ENCODE measurements at regions not wholly inside any gene's neighbourhood (a gene's known extent, or its start where the extent isn't known, plus 50 kb on each side); places are given as distances from the start of the nearest gene placed in this dataset.

DNA sequence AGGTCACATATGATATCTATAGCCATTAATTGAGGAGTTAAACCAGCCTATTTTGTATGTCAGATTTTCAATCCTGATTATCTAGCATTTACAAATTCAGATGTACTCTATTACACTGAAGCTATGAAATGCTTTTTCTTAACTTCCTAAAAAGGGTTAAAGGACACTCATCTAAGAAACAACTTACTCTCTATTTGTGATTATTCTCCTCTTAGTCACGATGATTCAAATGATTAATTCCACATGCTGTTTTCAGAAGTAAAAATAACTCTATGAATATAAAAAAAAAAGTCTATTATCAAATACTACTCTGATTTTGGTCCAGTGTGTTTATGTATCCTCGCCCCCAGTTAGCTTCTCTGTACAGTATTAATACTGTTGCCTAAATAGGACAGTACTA lies 1199.9 kb downstream of the GATA3 start:
- no peak overlapping the region for H3K4me2 ChIP-seq (ENCODE audit: low read length)

DNA sequence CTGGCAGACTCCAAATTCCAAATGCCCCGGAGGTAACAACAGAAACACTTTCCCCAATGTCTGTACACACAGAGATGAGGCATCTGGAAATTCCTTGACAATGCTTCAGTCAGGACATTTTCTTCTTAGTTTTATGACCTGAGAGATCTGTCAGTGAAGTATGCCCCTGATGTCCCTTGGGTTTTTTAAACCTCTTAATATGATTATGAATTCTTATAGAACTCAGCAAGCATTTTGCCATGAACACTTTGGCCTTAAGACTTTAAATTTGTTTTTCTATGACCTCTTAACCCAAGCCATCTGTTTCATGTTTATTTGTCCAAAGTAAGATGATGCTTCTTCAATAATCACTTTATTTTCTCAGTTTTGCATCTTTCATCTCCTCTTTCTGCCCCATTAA lies 1206.2 kb downstream of the GATA3 start:
- Histone ChIP-seq H2AFZ (ENCODE audit: low read length) (no peak overlapping the region), H3K4me2 (ENCODE audit: low read length) (no peak overlapping the region), H3K27me3 (ENCODE audit: insufficient read depth, low read length) (no peaks in the 10 kb centered on the region), H3K9me3 (ENCODE audit: low read length) (no peaks in the 10 kb centered on the region), H3K79me2 (ENCODE audit: insufficient read depth, low read length) (no peaks in the 10 kb centered on the region), H3K4me3 (ENCODE audit: low read depth, low read length, poor library complexity, severe bottlenecking) (no peak overlapping the region), H3K36me3 (ENCODE audit: insufficient read depth, low read length) (no peaks in the 10 kb centered on the region), H3K27ac (ENCODE audit: low read depth, low read length, poor library complexity, severe bottlenecking) (no peak overlapping the region), H3K9me2 (ENCODE audit: low read depth, low read length) (no peaks in the 10 kb centered on the region), H3F3A (ENCODE audit: insufficient read depth, low read length) (no peaks in the 10 kb centered on the region), H3K9ac (ENCODE audit: low read length) (no peak overlapping the region), H3K4me1 (ENCODE audit: insufficient read depth, low read length, severe bottlenecking) (no peaks in the 10 kb centered on the region), H4K20me1 (ENCODE audit: insufficient read depth, low read length) (no peaks in the 10 kb centered on the region)
- no peak for TF ChIP-seq EZH2 (IDR thresholded peaks at IDR 0.05; ENCODE audit: borderline replicate concordance, low read length)
- TF ChIP-seq, protein P1, sequence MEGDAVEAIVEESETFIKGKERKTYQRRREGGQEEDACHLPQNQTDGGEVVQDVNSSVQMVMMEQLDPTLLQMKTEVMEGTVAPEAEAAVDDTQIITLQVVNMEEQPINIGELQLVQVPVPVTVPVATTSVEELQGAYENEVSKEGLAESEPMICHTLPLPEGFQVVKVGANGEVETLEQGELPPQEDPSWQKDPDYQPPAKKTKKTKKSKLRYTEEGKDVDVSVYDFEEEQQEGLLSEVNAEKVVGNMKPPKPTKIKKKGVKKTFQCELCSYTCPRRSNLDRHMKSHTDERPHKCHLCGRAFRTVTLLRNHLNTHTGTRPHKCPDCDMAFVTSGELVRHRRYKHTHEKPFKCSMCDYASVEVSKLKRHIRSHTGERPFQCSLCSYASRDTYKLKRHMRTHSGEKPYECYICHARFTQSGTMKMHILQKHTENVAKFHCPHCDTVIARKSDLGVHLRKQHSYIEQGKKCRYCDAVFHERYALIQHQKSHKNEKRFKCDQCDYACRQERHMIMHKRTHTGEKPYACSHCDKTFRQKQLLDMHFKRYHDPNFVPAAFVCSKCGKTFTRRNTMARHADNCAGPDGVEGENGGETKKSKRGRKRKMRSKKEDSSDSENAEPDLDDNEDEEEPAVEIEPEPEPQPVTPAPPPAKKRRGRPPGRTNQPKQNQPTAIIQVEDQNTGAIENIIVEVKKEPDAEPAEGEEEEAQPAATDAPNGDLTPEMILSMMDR (IDR thresholded peaks at IDR 0.05; ENCODE audit: low read length): no peak

More for the DNA sequence above, 1199.9 kb downstream of the GATA3 start:
- TF ChIP-seq EZH2 (IDR thresholded peaks at IDR 0.05; ENCODE audit: borderline replicate concordance, low read length): no peak
- TF ChIP-seq, protein P1 (IDR thresholded peaks at IDR 0.05; ENCODE audit: low read length): no peak
- no peaks in the 10 kb centered on the region for H3K4me1 ChIP-seq (ENCODE audit: insufficient read depth, low read length, severe bottlenecking)
- no peaks in the 10 kb centered on the region for H3K9me2 ChIP-seq (ENCODE audit: low read depth, low read length)
- no peak overlapping the region for H3K4me3 ChIP-seq (ENCODE audit: low read depth, low read length, poor library complexity, severe bottlenecking)
- no peak overlapping the region for H3K9ac ChIP-seq (ENCODE audit: low read length)
- H3K79me2 ChIP-seq (ENCODE audit: insufficient read depth, low read length): no peaks in the 10 kb centered on the region
- no peak overlapping the region for H2AFZ ChIP-seq (ENCODE audit: low read length)
- H3K27ac ChIP-seq (ENCODE audit: low read depth, low read length, poor library complexity, severe bottlenecking): no peak overlapping the region
- H3F3A ChIP-seq (ENCODE audit: insufficient read depth, low read length): no peaks in the 10 kb centered on the region
- no peaks in the 10 kb centered on the region for H3K36me3 ChIP-seq (ENCODE audit: insufficient read depth, low read length)
- H3K27me3 ChIP-seq (ENCODE audit: insufficient read depth, low read length): no peaks in the 10 kb centered on the region
- H3K9me3 ChIP-seq (ENCODE audit: low read length): no peaks in the 10 kb centered on the region
- H4K20me1 ChIP-seq (ENCODE audit: insufficient read depth, low read length): no peaks in the 10 kb centered on the region

DNA sequence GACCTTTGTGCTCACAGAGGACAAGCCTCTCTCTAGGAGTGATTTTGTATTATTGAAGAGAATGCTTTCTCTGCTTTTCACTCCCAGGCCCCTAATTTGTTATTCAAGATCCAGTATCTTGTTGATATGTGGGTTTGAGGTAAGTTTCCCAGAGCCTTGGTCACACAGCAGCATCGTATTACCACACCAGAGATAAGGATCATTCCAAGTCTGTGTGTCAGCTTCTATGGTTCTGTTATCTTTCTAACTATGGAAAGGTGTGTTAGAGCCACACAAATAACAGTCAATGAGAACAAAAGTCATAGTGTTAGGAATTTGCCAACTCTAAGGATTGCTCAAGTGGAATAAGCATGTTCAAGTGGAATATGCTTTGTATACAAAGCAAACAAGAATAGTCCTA lies 1208.3 kb downstream of the GATA3 start:
- Histone ChIP-seq H2AFZ (ENCODE audit: low read length) (no peak overlapping the region), H3K4me3 (ENCODE audit: low read depth, low read length, poor library complexity, severe bottlenecking) (no peak overlapping the region), H3K36me3 (ENCODE audit: insufficient read depth, low read length) (no peaks in the 10 kb centered on the region), H3K9ac (ENCODE audit: low read length) (no peak overlapping the region), H3K4me2 (ENCODE audit: low read length) (no peak overlapping the region), H3F3A (ENCODE audit: insufficient read depth, low read length) (no peaks in the 10 kb centered on the region), H4K20me1 (ENCODE audit: insufficient read depth, low read length) (no peaks in the 10 kb centered on the region), H3K27me3 (ENCODE audit: insufficient read depth, low read length) (no peaks in the 10 kb centered on the region), H3K4me1 (ENCODE audit: insufficient read depth, low read length, severe bottlenecking) (no peaks in the 10 kb centered on the region), H3K27ac (ENCODE audit: low read depth, low read length, poor library complexity, severe bottlenecking) (no peak overlapping the region), H3K9me2 (ENCODE audit: low read depth, low read length) (no peaks in the 10 kb centered on the region), H3K79me2 (ENCODE audit: insufficient read depth, low read length) (no peaks in the 10 kb centered on the region), H3K9me3 (ENCODE audit: low read length) (no peaks in the 10 kb centered on the region)
- TF ChIP-seq, protein P1 (IDR thresholded peaks at IDR 0.05; ENCODE audit: low read length): no peak
- TF ChIP-seq EZH2 (IDR thresholded peaks at IDR 0.05; ENCODE audit: borderline replicate concordance, low read length): no peak
